SK-N-SH (cell line): ENCODE measurements at regions not wholly inside any gene's neighbourhood (a gene's known extent, or its start where the extent isn't known, plus 50 kb on each side); places are given as distances from the start of the nearest gene placed in this dataset.

Experiments
- CTCF ChIA-PET: fragments of 300-600, 350-600 bp; formaldehyde crosslinking; extraction: SDS; loops from one replicate; lab custom pipeline; 2021; lab: Yijun Ruan, JAX
- POLR2A ChIA-PET: fragments of 350-600 bp; sonication (Branson Sonifier 250); formaldehyde crosslinking; extraction: SDS; loops from one replicate; lab custom pipeline; 2020; ENCODE audit warnings: antibody characterized with exemption, inconsistent platforms; lab: Yijun Ruan, JAX
- DNase-seq: peaks from one replicate; pipeline ENCODE4 v3.0.0; 2012
- H2AFZ ChIP-seq: fragments of 200-600 bp; sonication (generic); 2 replicates; pipeline ENCODE4 v1.8.1; 2016; ENCODE audit warnings: antibody characterized with exemption, mild to moderate bottlenecking, low read depth
- H3F3A ChIP-seq: fragments of 200-600 bp; sonication (generic); replicated peaks from 2 replicates; pipeline ENCODE3; 2016; ENCODE audit warnings: antibody characterized with exemption, mild to moderate bottlenecking; ENCODE audit not compliant: insufficient read depth
- H3K27ac ChIP-seq, 2 experiments: fragments of 200-500 bp in 1 of 2; fragments of 200-600 bp in 1 of 2; sonication (Bioruptor generic) in 1 of 2; sonication (generic), shearing (Covaris generic) in 1 of 2; 2 replicates each; pipeline versions ENCODE4 v1.5.1 to v1.6.1; 2014 to 2016; ENCODE audit warnings: low read depth in 2 of 2, inconsistent platforms in 1 of 2, low read length in 1 of 2, mild to moderate bottlenecking in 1 of 2, mixed read lengths in 1 of 2
- H3K27me3 ChIP-seq: fragments of 200-600 bp; sonication (generic), shearing (Covaris generic); 2 replicates; pipeline ENCODE4 v1.6.1; 2016; ENCODE audit warnings: mixed run types; ENCODE audit not compliant: insufficient read depth
- H3K36me3 ChIP-seq, 2 experiments: fragments of 200-500 bp in 1 of 2; fragments of 200-600 bp in 1 of 2; sonication (Bioruptor generic) in 1 of 2; sonication (generic) in 1 of 2; replicated peaks in 1 of 2; 2 replicates each; pipeline versions ENCODE3 to v1.5.1; 2014 to 2016; ENCODE audit warnings: low read length in 1 of 2, mild to moderate bottlenecking in 1 of 2; ENCODE audit not compliant: insufficient read depth in 2 of 2, control insufficient read depth in 1 of 2
- H3K4me1 ChIP-seq, 2 experiments: fragments of 200-500 bp in 1 of 2; fragments of 200-600 bp in 1 of 2; sonication (Bioruptor generic) in 1 of 2; sonication (generic), shearing (Covaris generic) in 1 of 2; 2 replicates each; pipeline versions ENCODE4 v1.5.1 to v1.6.1; 2014 to 2016; ENCODE audit warnings: low read depth in 1 of 2, low read length in 1 of 2, mixed run types in 1 of 2; ENCODE audit not compliant: insufficient read depth in 2 of 2, control insufficient read depth in 1 of 2
- H3K4me2 ChIP-seq: fragments of 200-600 bp; sonication (generic), shearing (Covaris generic); 2 replicates; pipeline ENCODE4 v1.6.1; 2017; ENCODE audit warnings: mixed run types
- H3K4me3 ChIP-seq, 2 experiments: fragments of 200-500 bp in 1 of 2; fragments of 200-600 bp in 1 of 2; sonication (Bioruptor generic) in 1 of 2; sonication (generic), shearing (Covaris generic) in 1 of 2; 2 replicates each; pipeline versions ENCODE4 v1.5.1 to v1.8.1; 2014 to 2016; ENCODE audit warnings: low read depth in 2 of 2, inconsistent platforms in 1 of 2, low read length in 1 of 2, mild to moderate bottlenecking in 1 of 2, mixed read lengths in 1 of 2, moderate library complexity in 1 of 2
- H3K79me2 ChIP-seq: fragments of 200-600 bp; sonication (generic); 2 replicates; pipeline ENCODE4 v1.8.1; 2017; ENCODE audit warnings: mild to moderate bottlenecking; ENCODE audit not compliant: insufficient read depth
- H3K9ac ChIP-seq: fragments of 200-600 bp; sonication (generic); 2 replicates; pipeline ENCODE4 v1.6.1; 2017; ENCODE audit warnings: mixed run types
- H3K9me2 ChIP-seq: fragments of 200-600 bp; sonication (generic); 2 replicates; pipeline ENCODE4 v1.6.1; 2017; ENCODE audit warnings: mixed run types
- H3K9me3 ChIP-seq: fragments of 200-600 bp; sonication (generic); 2 replicates; pipeline ENCODE4 v1.6.1; 2017; ENCODE audit warnings: mixed run types, mild to moderate bottlenecking, moderate library complexity
- H4K20me1 ChIP-seq: fragments of 200-600 bp; sonication (generic); 2 replicates; pipeline ENCODE4 v1.6.1; 2017; ENCODE audit warnings: mild to moderate bottlenecking, mixed run types; ENCODE audit not compliant: insufficient read depth
- CHD2 ChIP-seq: fragments of 150-350 bp; IDR thresholded peaks from 2 replicates; pipeline ENCODE4 v1.6.1; 2018; ENCODE audit warnings: low read length; ENCODE audit not compliant: partially characterized antibody
- CTCF ChIP-seq: fragments of 200-600 bp; sonication (generic); IDR thresholded peaks from 2 replicates; pipeline ENCODE4 v1.6.1; 2017; ENCODE audit warnings: antibody characterized with exemption, mild to moderate bottlenecking, moderate library complexity
- ELF1 ChIP-seq: IDR thresholded peaks from 2 replicates; pipeline ENCODE4 v1.4.0; 2012
- FOXM1 ChIP-seq: IDR thresholded peaks from 2 replicates; pipeline ENCODE4 v1.4.0; 2012; ENCODE audit warnings: low read depth, mild to moderate bottlenecking
- GABPA ChIP-seq: IDR thresholded peaks from 2 replicates; pipeline ENCODE4 v1.4.0; 2012; ENCODE audit warnings: low read depth, mild to moderate bottlenecking
- GATA2 ChIP-seq: sonication (generic); formaldehyde crosslinking; IDR thresholded peaks from 2 replicates; pipeline ENCODE4 v1.5.0; 2020; ENCODE audit warnings: mild to moderate bottlenecking, missing genetic modification reagents
- JUND ChIP-seq: IDR thresholded peaks from 2 replicates; pipeline ENCODE4 v1.4.0; 2012
- MXI1 ChIP-seq: IDR thresholded peaks from 2 replicates; pipeline ENCODE4 v1.6.1; 2012; ENCODE audit warnings: mild to moderate bottlenecking, low read depth, low read length, improper control_type of control experiment
- NFIC ChIP-seq: IDR thresholded peaks from 2 replicates; pipeline ENCODE4 v1.4.0; 2012; ENCODE audit warnings: borderline replicate concordance
- PBX3 ChIP-seq: IDR thresholded peaks from 2 replicates; pipeline ENCODE4; 2012
- RAD21 ChIP-seq: IDR thresholded peaks from 2 replicates; pipeline ENCODE4 v1.6.1; 2012; ENCODE audit warnings: mild to moderate bottlenecking, low read length
- RCOR1 ChIP-seq: fragments of 150-350 bp; IDR thresholded peaks from 2 replicates; pipeline ENCODE4 v1.6.1; 2017; ENCODE audit warnings: antibody characterized with exemption, low read length
- SMC3 ChIP-seq: IDR thresholded peaks from 2 replicates; pipeline ENCODE4 v1.6.1; 2012; ENCODE audit warnings: low read depth, low read length, improper control_type of control experiment
- TAF1 ChIP-seq: IDR thresholded peaks from 2 replicates; pipeline ENCODE4 v1.6.1; 2012; ENCODE audit warnings: low read depth, mild to moderate bottlenecking, low read length, moderate library complexity, borderline replicate concordance
- TCF12 ChIP-seq: IDR thresholded peaks from 2 replicates; pipeline ENCODE4 v1.4.0; 2012
- ZBTB33 ChIP-seq: IDR thresholded peaks from 2 replicates; pipeline ENCODE4 v1.4.0; 2012; ENCODE audit warnings: low read depth, borderline replicate concordance
- WGBS: methylation state at CpG from one replicate; pipeline ENCODE4 v1.1.6; 2017; ENCODE audit warnings: low lambda C conversion rate; 5-methylcytosine and 5-hydroxymethylcytosine counted together
- TF ChIP-seq, protein P1 (sequence below): IDR thresholded peaks from 2 replicates; pipeline ENCODE4 v1.6.1; 2012; ENCODE audit warnings: mild to moderate bottlenecking, low read depth, low read length, moderate library complexity
- TF ChIP-seq, protein P2 (sequence below): IDR thresholded peaks from 2 replicates; pipeline ENCODE4 v1.4.0; 2012; ENCODE audit warnings: low read depth, borderline replicate concordance

- Histone ChIP-seq H3F3A (peaks cover 7% of the 10 kb centered on the region), H3K36me3 (peaks cover 0 to 18% of the 10 kb centered on the region in 2 experiments), H3K4me3 (no peak overlapping the region), H3K9me3 (no peaks in the 10 kb centered on the region), H3K79me2 (peaks cover 22% of the 10 kb centered on the region), H3K27ac (no peak overlapping the region), H3K4me2 (no peak overlapping the region), H3K9me2 (no peaks in the 10 kb centered on the region)
- ChIA-PET POLR2A (no interaction called here), CTCF (no interaction called here)
- 96% methylated on average over 2 of the region's 2 CpGs for WGBS
- TF ChIP-seq NFIC, result no peak
- TF ChIP-seq RAD21, result no peak
- no peak for TF ChIP-seq CTCF
- TF ChIP-seq SMC3, result no peak
- no peak for TF ChIP-seq FOXM1
- TF ChIP-seq, protein P1, sequence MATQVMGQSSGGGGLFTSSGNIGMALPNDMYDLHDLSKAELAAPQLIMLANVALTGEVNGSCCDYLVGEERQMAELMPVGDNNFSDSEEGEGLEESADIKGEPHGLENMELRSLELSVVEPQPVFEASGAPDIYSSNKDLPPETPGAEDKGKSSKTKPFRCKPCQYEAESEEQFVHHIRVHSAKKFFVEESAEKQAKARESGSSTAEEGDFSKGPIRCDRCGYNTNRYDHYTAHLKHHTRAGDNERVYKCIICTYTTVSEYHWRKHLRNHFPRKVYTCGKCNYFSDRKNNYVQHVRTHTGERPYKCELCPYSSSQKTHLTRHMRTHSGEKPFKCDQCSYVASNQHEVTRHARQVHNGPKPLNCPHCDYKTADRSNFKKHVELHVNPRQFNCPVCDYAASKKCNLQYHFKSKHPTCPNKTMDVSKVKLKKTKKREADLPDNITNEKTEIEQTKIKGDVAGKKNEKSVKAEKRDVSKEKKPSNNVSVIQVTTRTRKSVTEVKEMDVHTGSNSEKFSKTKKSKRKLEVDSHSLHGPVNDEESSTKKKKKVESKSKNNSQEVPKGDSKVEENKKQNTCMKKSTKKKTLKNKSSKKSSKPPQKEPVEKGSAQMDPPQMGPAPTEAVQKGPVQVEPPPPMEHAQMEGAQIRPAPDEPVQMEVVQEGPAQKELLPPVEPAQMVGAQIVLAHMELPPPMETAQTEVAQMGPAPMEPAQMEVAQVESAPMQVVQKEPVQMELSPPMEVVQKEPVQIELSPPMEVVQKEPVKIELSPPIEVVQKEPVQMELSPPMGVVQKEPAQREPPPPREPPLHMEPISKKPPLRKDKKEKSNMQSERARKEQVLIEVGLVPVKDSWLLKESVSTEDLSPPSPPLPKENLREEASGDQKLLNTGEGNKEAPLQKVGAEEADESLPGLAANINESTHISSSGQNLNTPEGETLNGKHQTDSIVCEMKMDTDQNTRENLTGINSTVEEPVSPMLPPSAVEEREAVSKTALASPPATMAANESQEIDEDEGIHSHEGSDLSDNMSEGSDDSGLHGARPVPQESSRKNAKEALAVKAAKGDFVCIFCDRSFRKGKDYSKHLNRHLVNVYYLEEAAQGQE, result no peak
- TF ChIP-seq, protein P2, sequence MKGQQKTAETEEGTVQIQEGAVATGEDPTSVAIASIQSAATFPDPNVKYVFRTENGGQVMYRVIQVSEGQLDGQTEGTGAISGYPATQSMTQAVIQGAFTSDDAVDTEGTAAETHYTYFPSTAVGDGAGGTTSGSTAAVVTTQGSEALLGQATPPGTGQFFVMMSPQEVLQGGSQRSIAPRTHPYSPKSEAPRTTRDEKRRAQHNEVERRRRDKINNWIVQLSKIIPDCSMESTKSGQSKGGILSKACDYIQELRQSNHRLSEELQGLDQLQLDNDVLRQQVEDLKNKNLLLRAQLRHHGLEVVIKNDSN, result no peak
- no peak for TF ChIP-seq MXI1
- TF ChIP-seq RCOR1, result no peak
- no peak for TF ChIP-seq ELF1
- no peak for TF ChIP-seq TAF1
- no peak for TF ChIP-seq GATA2
- TF ChIP-seq, all 33 proteins: peak for 0
- Histone ChIP-seq H2AFZ (no peak overlapping the region), H3K27me3 (no peaks in the 10 kb centered on the region), H3K9ac (no peak overlapping the region), H4K20me1 (no peaks in the 10 kb centered on the region), H3K4me1 (peaks cover 0 to 10% of the 10 kb centered on the region in 2 experiments; a peak in 2 of 4 replicates)
- no peak for DNase-seq
Measured at GRCh38 chr14:71556730-71557129, 375.5 kb upstream of the RGS6 start.

- 99% methylated on average over 2 of the region's 2 CpGs for WGBS
- no peaks in the 10 kb centered on the region for H3K9me2 ChIP-seq
- H3K9ac ChIP-seq, result no peak overlapping the region
- H4K20me1 ChIP-seq, result no peaks in the 10 kb centered on the region
- no peak overlapping the region for H3K27ac ChIP-seq
- H3K36me3 ChIP-seq, result peaks cover 0 to 19% of the 10 kb centered on the region in 2 experiments
- TF ChIP-seq JUND, result no peak
- no peak for TF ChIP-seq TCF12
- TF ChIP-seq PBX3, result no peak
- no peak for TF ChIP-seq GABPA
- TF ChIP-seq CHD2, result no peak
- no peak for TF ChIP-seq ZBTB33
- peaks cover 7% of the 10 kb centered on the region for H3F3A ChIP-seq
- peaks cover 0 to 10% of the 10 kb centered on the region in 2 experiments; a peak in 2 of 4 replicates for H3K4me1 ChIP-seq
- peaks cover 23% of the 10 kb centered on the region for H3K79me2 ChIP-seq
- ChIA-PET CTCF (no interaction called here), POLR2A (no interaction called here)
- H3K4me2 ChIP-seq, result no peak overlapping the region
- no peak for DNase-seq
- H3K27me3 ChIP-seq, result no peaks in the 10 kb centered on the region
- H3K4me3 ChIP-seq, result no peak overlapping the region
- no peaks in the 10 kb centered on the region for H3K9me3 ChIP-seq
- H2AFZ ChIP-seq, result no peak overlapping the region
Measured at GRCh38 chr14:71557351-71557750, 374.9 kb upstream of the RGS6 start.
